ENCODE measurements at regions not wholly inside any gene's neighbourhood (a gene's known extent, or its start where the extent isn't known, plus 50 kb on each side); places are given as distances from the start of the nearest gene placed in this dataset.

DNA sequence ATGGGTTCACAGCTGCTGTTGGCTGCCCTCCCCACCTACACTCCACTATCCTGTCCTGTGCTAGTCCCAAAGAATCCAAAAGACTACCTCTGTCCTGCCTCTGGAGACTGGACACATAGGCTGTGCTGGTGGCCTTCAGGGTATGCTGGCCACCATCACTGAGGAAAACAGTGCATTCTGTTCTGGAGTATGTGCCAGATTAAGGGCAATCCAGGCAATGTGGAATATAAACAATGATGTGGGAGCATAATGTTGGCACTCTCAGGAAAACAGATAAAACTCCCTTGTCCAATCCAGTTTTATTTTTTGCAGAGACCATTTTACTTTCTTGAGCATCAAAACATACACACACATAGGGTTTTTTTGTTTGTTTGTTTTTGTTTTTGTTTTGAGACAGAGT lies 94.3 kb downstream of the GLUL start:
- POLR2A ChIA-PET, result no interaction called here

DNA sequence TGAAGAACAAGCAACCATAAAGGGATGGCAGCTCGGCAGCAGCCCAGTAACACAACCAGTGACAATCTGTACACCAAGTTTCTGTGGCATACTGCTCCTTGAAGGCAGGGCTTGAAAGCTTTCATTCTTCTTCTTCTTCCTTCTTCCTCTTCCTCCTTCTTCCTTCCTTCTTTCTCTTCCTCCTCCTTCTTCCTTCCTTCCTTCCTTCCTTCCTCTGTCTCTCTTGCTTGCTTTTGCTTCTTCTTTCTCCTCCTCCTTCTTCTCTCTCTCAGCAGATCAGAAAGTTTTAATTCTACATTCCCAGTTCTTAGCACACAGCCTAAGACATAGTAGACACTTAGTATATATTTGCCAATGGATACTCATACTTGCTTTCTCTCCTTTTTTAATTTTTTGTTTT lies 95.9 kb downstream of the GLUL start:
- no peak overlapping the region for H3K4me2 ChIP-seq (replicated peaks; ENCODE audit: low read depth, low read length, poor library complexity, severe bottlenecking)
- Mint-ChIP-seq H3K4me3 (no peak overlapping the region), H3K27me3 (peaks cover 14% of the 10 kb centered on the region), H3K27ac (no peak overlapping the region), H3K4me1 (no peaks in the 10 kb centered on the region), H3K9me3 (ENCODE audit: insufficient read depth) (no peaks in the 10 kb centered on the region)
- ChIA-PET POLR2A (no interaction called here), CTCF (no interaction called here)
- 86% methylated on average over 1 of the region's 1 CpG for WGBS (ENCODE audit: insufficient coverage)
- H3K27ac ChIP-seq (ENCODE audit: low read length in 2 of 2), result no peak overlapping the region
- H3K79me2 ChIP-seq (ENCODE audit: control insufficient read depth, insufficient read depth, low read length), result no peaks in the 10 kb centered on the region
- no peak overlapping the region for H3K9ac ChIP-seq (ENCODE audit: low read length)
- H3K9me3 ChIP-seq (ENCODE audit: control extremely low read depth in 1 of 3, control insufficient read depth in 2 of 3, insufficient read depth in 1 of 3, low read length in 2 of 3), result no peaks in the 10 kb centered on the region
- ATAC-seq (ENCODE audit: low read depth) (no peak), DNase-seq (no peak)
- intact Hi-C loops (cut with micrococcal nuclease), result no loop called here
- H3K36me3 ChIP-seq (replicated peaks in 1 of 2; ENCODE audit: control extremely low read depth in 1 of 2, control insufficient read depth in 1 of 2, extremely low read depth in 1 of 2, insufficient read depth in 2 of 2, low read length in 1 of 2), result no peaks in the 10 kb centered on the region
- H2AFZ ChIP-seq (ENCODE audit: insufficient read depth, low read depth, low read length, poor library complexity, severe bottlenecking), result no peak overlapping the region
- no peaks in the 10 kb centered on the region for H3K27me3 ChIP-seq (replicated peaks in 1 of 4; ENCODE audit: control extremely low read depth in 1 of 4, control insufficient read depth in 3 of 4, insufficient read depth in 4 of 4, low read length in 3 of 4)
- no peaks in the 10 kb centered on the region for H3K4me1 ChIP-seq (ENCODE audit: control insufficient read depth in 2 of 2, insufficient read depth in 2 of 2, low read length in 2 of 2)
- no peak overlapping the region for H3K4me3 ChIP-seq (ENCODE audit: control extremely low read depth in 1 of 5, extremely low read depth in 1 of 5, insufficient read depth in 1 of 5, low read depth in 2 of 5, low read length in 4 of 5)
- no peak for TF ChIP-seq EZH2 (IDR thresholded peaks at IDR 0.05; ENCODE audit: borderline replicate concordance, insufficient read depth, low read depth, low read length, poor library complexity, severe bottlenecking)
- TF ChIP-seq, protein P1, sequence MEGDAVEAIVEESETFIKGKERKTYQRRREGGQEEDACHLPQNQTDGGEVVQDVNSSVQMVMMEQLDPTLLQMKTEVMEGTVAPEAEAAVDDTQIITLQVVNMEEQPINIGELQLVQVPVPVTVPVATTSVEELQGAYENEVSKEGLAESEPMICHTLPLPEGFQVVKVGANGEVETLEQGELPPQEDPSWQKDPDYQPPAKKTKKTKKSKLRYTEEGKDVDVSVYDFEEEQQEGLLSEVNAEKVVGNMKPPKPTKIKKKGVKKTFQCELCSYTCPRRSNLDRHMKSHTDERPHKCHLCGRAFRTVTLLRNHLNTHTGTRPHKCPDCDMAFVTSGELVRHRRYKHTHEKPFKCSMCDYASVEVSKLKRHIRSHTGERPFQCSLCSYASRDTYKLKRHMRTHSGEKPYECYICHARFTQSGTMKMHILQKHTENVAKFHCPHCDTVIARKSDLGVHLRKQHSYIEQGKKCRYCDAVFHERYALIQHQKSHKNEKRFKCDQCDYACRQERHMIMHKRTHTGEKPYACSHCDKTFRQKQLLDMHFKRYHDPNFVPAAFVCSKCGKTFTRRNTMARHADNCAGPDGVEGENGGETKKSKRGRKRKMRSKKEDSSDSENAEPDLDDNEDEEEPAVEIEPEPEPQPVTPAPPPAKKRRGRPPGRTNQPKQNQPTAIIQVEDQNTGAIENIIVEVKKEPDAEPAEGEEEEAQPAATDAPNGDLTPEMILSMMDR (IDR thresholded peaks at IDR 0.05), result no peak
- H4K20me1 ChIP-seq (ENCODE audit: control insufficient read depth, insufficient read depth, low read length, poor library complexity, severe bottlenecking), result no peaks in the 10 kb centered on the region

More for the DNA sequence above, 94.3 kb downstream of the GLUL start:
- Mint-ChIP-seq H3K4me3 (no peak overlapping the region), H3K9me3 (ENCODE audit: insufficient read depth) (no peaks in the 10 kb centered on the region), H3K4me1 (no peaks in the 10 kb centered on the region), H3K27me3 (peaks cover 11% of the 10 kb centered on the region), H3K27ac (no peak overlapping the region)
- Histone ChIP-seq H3K4me2 (replicated peaks; ENCODE audit: low read depth, low read length, poor library complexity, severe bottlenecking) (no peak overlapping the region), H3K36me3 (replicated peaks in 1 of 2; ENCODE audit: control extremely low read depth in 1 of 2, control insufficient read depth in 1 of 2, extremely low read depth in 1 of 2, insufficient read depth in 2 of 2, low read length in 1 of 2) (no peaks in the 10 kb centered on the region), H3K9ac (ENCODE audit: low read length) (no peak overlapping the region), H3K9me3 (ENCODE audit: control extremely low read depth in 1 of 3, control insufficient read depth in 2 of 3, insufficient read depth in 1 of 3, low read length in 2 of 3) (no peaks in the 10 kb centered on the region), H4K20me1 (ENCODE audit: control insufficient read depth, insufficient read depth, low read length, poor library complexity, severe bottlenecking) (no peaks in the 10 kb centered on the region), H3K4me3 (ENCODE audit: control extremely low read depth in 1 of 5, extremely low read depth in 1 of 5, insufficient read depth in 1 of 5, low read depth in 2 of 5, low read length in 4 of 5) (no peak overlapping the region), H3K4me1 (ENCODE audit: control insufficient read depth in 2 of 2, insufficient read depth in 2 of 2, low read length in 2 of 2) (no peaks in the 10 kb centered on the region), H2AFZ (ENCODE audit: insufficient read depth, low read depth, low read length, poor library complexity, severe bottlenecking) (no peak overlapping the region), H3K27ac (ENCODE audit: low read length in 2 of 2) (no peak overlapping the region), H3K79me2 (ENCODE audit: control insufficient read depth, insufficient read depth, low read length) (no peaks in the 10 kb centered on the region), H3K27me3 (replicated peaks in 1 of 4; ENCODE audit: control extremely low read depth in 1 of 4, control insufficient read depth in 3 of 4, insufficient read depth in 4 of 4, low read length in 3 of 4) (no peaks in the 10 kb centered on the region)
- no peak for ATAC-seq (ENCODE audit: low read depth)
- no peak for DNase-seq
- intact Hi-C loops (cut with micrococcal nuclease), result no loop called here
- CTCF ChIA-PET, result interaction anchor here (0.7 kb wide), 1 partner anchor 145 kb away, joined by 3 read pairs; no protein-coding TSS in a partner anchor
- TF ChIP-seq EZH2 (IDR thresholded peaks at IDR 0.05; ENCODE audit: borderline replicate concordance, insufficient read depth, low read depth, low read length, poor library complexity, severe bottlenecking), result no peak
- TF ChIP-seq, protein P1 (IDR thresholded peaks at IDR 0.05), result no peak

Measured in B cell (primary cell).